ENCODE measurements at regions not wholly inside any gene's neighbourhood (a gene's known extent, or its start where the extent isn't known, plus 50 kb on each side); places are given as distances from the start of the nearest gene placed in this dataset.

GRCh38 chr4:74640111-74640903, 154.0 kb downstream of the BTC start:
- no peak for DNase-seq

GRCh38 chr4:74642006-74642405, 152.3 kb downstream of the BTC start:
- no peak for DNase-seq

GRCh38 chr4:74649193-74649592, 145.1 kb downstream of the BTC start:
- no peak for DNase-seq

GRCh38 chr4:74651198-74651597, 143.1 kb downstream of the BTC start:
- DNase-seq = no peak

- DNase-seq = no peak
These were observed 140.7 kb downstream of the BTC start for GRCh38 chr4:74653331-74654229.

GRCh38 chr4:74654230-74654681, 140.1 kb downstream of the BTC start:
- no peak for DNase-seq

GRCh38 chr4:74656596-74656995, 137.7 kb downstream of the BTC start:
- DNase-seq = no peak

GRCh38 chr4:74658116-74658515, 136.2 kb downstream of the BTC start:
- no peak for DNase-seq

GRCh38 chr4:74659576-74660411, 134.5 kb downstream of the BTC start:
- peak in 12 of 56 donors; percentile 1 to 53 (median 17) for DNase-seq

GRCh38 chr4:74660866-74661265, 133.5 kb downstream of the BTC start:
- DNase-seq = no peak

- DNase-seq = no peak
These were observed 132.7 kb downstream of the BTC start for GRCh38 chr4:74661427-74662201.

GRCh38 chr4:74663631-74664030, 130.7 kb downstream of the BTC start:
- DNase-seq = no peak

GRCh38 chr4:74665346-74665745, 129.0 kb downstream of the BTC start:
- DNase-seq = no peak

GRCh38 chr4:74665876-74666275, 128.4 kb downstream of the BTC start:
- DNase-seq = no peak

- DNase-seq = no peak
These were observed 126.9 kb downstream of the BTC start for GRCh38 chr4:74667438-74667837.

- no peak for DNase-seq
These were observed 126.4 kb downstream of the BTC start for GRCh38 chr4:74667944-74668343.

GRCh38 chr4:74669702-74670101, 124.6 kb downstream of the BTC start:
- no peak for DNase-seq

- DNase-seq = no peak
These were observed 123.7 kb downstream of the BTC start for GRCh38 chr4:74670583-74670982.

- DNase-seq = peak in 8 of 56 donors; percentile 0 to 36 (median 6)
These were observed 123.1 kb downstream of the BTC start for GRCh38 chr4:74671080-74671698.

- DNase-seq = no peak
These were observed 119.6 kb downstream of the BTC start for GRCh38 chr4:74674750-74675149.

Measured in nucleus accumbens (tissue), 56 donors.